HG03135 (cell line): ENCODE measurements at regions not wholly inside any gene's neighbourhood (a gene's known extent, or its start where the extent isn't known, plus 50 kb on each side); places are given as distances from the start of the nearest gene placed in this dataset.

Experiments used
- ATAC-seq: cut with Tn5 transposase; IDR thresholded peaks from one replicate; pipeline ENCODE4 v1.9.1; 2021; ENCODE audit warnings: mild to moderate bottlenecking, moderate library complexity; ENCODE audit not compliant: unreplicated experiment

DNA sequence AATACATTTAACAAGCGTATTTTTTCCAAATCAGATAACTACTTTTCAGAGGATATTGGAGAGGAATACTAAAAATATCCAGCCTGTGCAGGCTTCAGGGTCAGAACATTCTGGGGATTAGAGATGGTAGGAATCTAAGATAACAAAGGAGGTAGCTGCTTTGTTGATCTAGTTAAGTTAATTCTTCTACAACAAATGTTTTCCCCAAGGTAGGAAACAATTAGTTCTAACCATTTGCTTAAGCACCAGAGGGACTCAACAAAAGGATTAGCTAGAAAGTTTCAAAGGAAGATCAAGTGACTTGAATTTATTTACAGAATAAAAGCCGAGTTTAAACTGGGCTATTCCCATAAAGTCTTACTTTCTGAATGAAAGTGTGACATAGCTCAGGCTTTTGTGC, 524.2 kb downstream of the TMTC2 start:
- ATAC-seq = no peak

GRCh38 chr12:83199069-83199468, 512.4 kb downstream of the TMTC2 start:
- no peak for ATAC-seq

DNA sequence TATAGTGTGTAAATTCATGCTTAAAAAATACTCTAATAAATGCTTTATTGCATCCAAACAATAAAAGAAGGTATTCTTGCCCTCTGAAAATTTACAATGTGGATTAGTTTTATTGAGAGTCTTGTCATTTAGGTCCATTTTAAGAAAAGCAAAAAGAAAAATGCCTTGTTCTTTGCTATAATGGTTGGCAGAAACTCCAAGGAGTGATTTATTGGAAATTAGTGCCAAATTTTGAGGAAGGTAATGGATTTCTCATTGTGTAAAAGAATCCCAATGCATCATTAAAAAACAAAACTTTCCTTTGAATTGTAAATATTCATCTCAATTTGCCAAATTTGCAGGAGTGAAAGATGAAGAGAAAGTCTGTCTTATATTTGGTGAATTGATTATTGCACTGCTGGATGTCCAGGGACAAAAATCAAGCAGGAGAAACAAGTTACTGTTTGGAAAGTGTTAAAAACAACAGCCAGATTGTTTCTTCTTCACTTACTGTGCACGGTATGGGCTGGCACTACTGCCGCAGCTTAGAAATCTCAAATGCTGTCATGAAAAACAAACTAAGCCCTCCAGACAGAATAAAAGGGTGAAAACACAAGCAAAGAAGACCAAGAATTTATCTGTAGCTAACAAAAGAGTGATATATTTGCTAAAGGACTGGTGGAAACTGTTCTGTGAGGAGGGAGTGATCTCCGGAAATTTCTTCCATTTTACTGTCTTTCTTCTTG, 511.7 kb downstream of the TMTC2 start:
- ATAC-seq = no peak

GRCh38 chr12:83197483-83197914, 510.8 kb downstream of the TMTC2 start:
- no peak for ATAC-seq

DNA sequence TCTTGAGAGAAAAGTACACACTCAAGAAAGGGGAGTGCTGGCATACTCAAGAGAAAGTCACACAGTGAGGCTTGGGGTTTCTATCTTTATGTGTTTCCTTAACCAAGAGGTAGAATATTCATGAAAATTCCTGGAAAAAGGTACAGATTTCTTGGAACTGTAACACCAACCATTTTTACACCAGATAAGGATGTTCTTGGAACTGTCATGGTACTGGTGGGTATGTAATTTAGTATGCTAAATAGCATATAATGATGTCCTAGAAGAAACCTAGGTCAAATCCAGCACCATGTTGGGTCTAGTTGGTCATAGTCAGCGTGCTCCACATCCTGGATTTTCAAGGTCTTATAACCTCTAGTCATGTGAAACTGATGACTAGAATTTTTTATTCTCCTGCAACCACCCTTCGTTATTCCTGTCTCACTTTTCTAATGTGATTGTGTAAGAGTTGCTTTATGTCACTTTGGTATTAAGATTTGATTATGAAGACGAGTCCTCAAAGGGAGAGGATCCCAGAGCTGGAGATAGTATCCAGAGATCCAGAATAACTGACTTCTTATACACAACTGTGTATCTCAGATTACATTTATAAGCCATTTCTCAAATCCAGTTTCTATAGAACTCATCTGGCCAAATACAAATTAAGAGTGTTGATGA, 510.1 kb downstream of the TMTC2 start:
- ATAC-seq = no peak

DNA sequence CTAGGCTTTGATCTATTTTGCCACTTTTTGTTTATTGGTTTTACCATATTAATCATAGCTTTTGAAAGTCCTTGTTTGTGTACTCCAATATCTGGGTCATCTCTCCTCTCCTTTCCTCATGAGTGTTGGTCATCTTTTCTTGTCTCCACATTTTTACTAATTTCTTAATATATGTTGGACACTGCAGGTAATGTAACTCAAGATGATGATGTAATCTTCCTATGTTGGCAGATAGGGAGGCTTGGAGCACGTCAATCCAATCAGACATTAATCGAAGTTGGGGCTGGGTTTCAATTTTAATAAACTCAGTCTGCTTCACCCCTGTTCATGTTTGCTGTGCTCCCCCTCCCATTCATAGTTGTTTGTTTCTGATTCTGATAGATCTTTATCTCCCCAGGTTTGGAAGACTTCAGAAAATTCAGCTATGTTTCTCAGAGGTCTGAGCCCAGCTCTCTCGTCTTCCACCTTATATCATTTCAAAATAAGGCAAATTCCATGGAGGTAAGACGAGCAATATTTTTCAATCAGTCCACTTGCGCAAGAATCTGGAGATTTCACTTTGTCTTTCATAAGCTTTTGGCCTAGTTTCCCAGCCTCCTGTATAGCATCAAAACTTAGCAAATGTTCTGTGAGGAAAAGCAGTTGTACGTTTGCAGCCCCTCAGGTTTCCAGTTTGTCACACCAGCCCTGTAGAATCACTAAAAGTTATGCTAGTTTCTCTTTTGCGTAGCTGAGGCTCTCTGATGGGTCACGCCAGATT, 504.1 kb downstream of the TMTC2 start:
- ATAC-seq = no peak

DNA sequence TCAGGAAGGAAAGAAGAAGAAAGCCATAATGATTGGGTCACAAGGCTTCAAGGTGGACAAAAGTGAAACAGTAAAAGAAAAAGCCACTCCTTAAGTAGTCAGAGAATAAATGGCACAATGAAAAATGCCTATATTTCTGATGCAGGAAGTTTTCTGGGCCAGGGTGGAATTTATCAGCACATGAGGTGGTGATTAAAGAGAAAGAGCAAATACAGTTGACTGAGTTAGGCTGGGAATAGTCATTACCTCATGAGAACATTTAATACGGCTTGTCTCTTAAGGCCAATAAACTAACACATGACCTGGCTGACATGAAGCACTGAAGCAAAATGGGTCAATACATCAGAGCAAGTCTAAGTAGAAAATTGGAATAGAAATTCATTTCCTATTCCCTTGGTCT, 499.7 kb downstream of the TMTC2 start:
- ATAC-seq = no peak

- no peak for ATAC-seq
Observed at GRCh38 chr12:83185241-83185640, 498.5 kb downstream of the TMTC2 start.
